T-helper 2 cell treated with Interferon-gamma antibody and Interleukin-4, amounts not matched to agents 5 μg/mL and 100 μg/mL, for 36 hours (primary cell): ENCODE measurements at regions not wholly inside any gene's neighbourhood (a gene's known extent, or its start where the extent isn't known, plus 50 kb on each side); places are given as distances from the start of the nearest gene placed in this dataset.

ENCODE experiments used
- DNase-seq: peaks from one replicate; pipeline ENCODE4 v3.0.0; 2021; ENCODE audit warnings: low spot score
- H3K27ac Mint-ChIP-seq: one replicate; pipeline ENCODE4 v1.8.0; 2021; ENCODE audit warnings: mild to moderate bottlenecking, mixed read lengths
- H3K27me3 Mint-ChIP-seq: one replicate; pipeline ENCODE4 v1.8.0; 2021; ENCODE audit warnings: low read depth, mixed read lengths
- H3K36me3 Mint-ChIP-seq: one replicate; pipeline ENCODE4 v1.8.0; 2021; ENCODE audit warnings: low read depth, mixed read lengths
- H3K4me1 Mint-ChIP-seq: one replicate; pipeline ENCODE4 v1.8.0; 2021; ENCODE audit warnings: low read depth, mixed read lengths
- H3K4me3 Mint-ChIP-seq: one replicate; pipeline ENCODE4 v1.8.0; 2022; ENCODE audit warnings: mild to moderate bottlenecking, moderate library complexity, mixed read lengths
- H3K9me3 Mint-ChIP-seq: one replicate; pipeline ENCODE4 v1.8.0; 2021; ENCODE audit warnings: mixed read lengths

DNA sequence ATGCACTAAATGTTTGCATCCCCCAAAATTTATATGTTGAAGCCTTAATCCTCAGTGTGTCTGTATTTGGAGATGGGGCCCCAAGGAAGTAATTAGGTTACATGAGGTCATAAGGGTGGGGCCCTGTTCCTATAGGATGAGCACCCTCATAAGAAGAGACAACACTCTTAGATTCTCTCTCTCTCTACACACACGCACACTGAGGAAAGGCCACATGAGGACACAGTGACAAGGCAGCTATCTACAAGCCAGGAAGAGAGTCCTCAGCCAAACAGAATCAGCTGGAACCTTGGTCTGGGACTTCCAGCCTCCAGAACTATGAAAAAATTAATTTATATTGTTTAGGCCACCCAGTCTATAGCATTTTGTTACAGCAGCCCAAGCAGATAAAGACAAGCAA, 69.3 kb upstream of the NOCT start:
- no peak overlapping the region for H3K4me3 Mint-ChIP-seq
- DNase-seq = no peak
- H3K27me3 Mint-ChIP-seq = peaks cover 2% of the 10 kb centered on the region
- no peaks in the 10 kb centered on the region for H3K36me3 Mint-ChIP-seq
- H3K4me1 Mint-ChIP-seq = no peaks in the 10 kb centered on the region
- H3K9me3 Mint-ChIP-seq = no peaks in the 10 kb centered on the region
- H3K27ac Mint-ChIP-seq = no peak overlapping the region

DNA sequence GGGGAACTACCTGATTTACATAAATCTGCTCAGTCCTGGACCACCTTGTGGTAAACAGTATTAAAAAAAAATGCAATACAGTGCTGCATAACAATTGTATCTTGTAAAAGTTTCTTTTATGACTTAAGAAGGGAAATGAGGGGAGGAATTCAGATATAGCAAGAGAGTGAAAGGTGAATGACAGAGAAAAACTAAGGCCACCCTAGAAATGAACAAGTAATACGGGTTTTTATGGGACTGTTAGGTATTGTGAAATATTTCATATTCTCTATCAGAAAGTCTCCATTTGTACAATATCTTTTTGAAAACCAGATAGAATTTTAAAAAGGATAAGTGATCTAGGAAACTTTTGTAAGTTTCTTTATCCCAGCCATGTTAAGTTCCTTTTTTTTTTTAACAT, 69.7 kb upstream of the NOCT start:
- Mint-ChIP-seq H3K4me1 (no peaks in the 10 kb centered on the region), H3K36me3 (no peaks in the 10 kb centered on the region), H3K4me3 (no peak overlapping the region), H3K9me3 (no peaks in the 10 kb centered on the region), H3K27me3 (peaks cover 2% of the 10 kb centered on the region), H3K27ac (no peak overlapping the region)
- no peak for DNase-seq

DNA sequence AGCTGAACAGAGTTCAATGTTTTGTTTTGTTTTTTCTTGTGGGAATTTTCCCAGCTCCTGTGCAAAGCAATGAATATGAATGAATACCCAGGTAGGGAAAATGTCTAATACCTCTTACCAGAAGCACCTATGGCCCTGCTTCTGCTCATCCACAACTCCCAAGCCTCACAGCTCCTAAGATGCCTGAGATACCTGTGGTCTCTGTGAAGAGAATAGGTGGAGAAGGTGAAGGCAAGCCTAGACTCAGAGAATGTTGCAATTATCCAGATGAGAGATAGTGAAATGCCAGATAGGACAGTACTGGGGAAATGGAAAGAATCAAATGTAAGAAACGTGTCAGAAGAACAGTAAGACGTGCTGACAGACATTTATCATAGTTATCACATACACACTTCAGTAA, 70.2 kb upstream of the NOCT start:
- no peak for DNase-seq
- Mint-ChIP-seq H3K4me3 (no peak overlapping the region), H3K9me3 (no peaks in the 10 kb centered on the region), H3K27ac (no peak overlapping the region), H3K27me3 (peaks cover 2% of the 10 kb centered on the region), H3K4me1 (no peaks in the 10 kb centered on the region), H3K36me3 (no peaks in the 10 kb centered on the region)

DNA sequence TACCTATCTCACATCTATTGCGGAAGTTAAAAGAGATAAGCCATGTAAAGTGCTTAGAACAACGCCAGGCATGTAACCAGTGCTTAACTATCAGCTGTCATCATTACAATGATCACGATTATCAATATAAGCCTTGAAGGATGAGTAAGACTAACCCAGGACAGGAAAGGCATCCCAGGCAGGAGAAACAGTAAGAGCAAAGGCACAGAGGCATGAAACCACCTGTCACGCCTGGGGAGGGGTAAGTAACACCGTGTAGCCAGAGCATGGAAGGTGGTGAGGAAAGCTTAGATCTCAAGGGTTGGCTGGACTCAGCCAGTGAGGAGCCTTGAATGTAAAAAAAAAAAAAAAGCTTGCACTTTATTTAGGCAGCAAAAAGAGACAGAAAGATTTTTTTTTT, 71.7 kb upstream of the NOCT start:
- Mint-ChIP-seq H3K27ac (no peak overlapping the region), H3K27me3 (peaks cover 2% of the 10 kb centered on the region), H3K4me3 (no peak overlapping the region)

DNA sequence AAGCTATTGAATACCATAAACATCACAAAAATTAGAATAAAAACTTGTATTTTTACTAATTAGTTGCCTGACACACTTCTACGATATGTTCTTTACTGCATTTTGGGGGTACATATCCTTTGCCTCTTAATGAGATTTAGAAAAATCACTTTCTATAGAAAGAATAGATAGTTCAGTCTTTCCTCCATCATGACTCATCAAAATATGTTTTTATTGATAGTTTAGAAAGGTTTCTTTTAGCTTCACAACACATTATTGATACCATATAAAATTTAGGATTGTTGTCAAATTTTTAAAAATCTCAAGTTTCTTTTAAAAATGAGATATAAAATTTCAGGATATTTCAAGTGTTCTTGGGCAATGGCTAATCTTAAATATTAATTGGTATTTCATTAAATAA, 74.5 kb upstream of the NOCT start:
- Mint-ChIP-seq H3K4me3 (no peak overlapping the region), H3K4me1 (no peaks in the 10 kb centered on the region), H3K9me3 (no peaks in the 10 kb centered on the region), H3K27me3 (peaks cover 3% of the 10 kb centered on the region), H3K36me3 (no peaks in the 10 kb centered on the region), H3K27ac (no peak overlapping the region)
- DNase-seq = no peak

More for the DNA sequence above, 71.7 kb upstream of the NOCT start:
- no peaks in the 10 kb centered on the region for H3K9me3 Mint-ChIP-seq
- no peaks in the 10 kb centered on the region for H3K4me1 Mint-ChIP-seq
- DNase-seq = no peak
- H3K36me3 Mint-ChIP-seq = no peaks in the 10 kb centered on the region

DNA sequence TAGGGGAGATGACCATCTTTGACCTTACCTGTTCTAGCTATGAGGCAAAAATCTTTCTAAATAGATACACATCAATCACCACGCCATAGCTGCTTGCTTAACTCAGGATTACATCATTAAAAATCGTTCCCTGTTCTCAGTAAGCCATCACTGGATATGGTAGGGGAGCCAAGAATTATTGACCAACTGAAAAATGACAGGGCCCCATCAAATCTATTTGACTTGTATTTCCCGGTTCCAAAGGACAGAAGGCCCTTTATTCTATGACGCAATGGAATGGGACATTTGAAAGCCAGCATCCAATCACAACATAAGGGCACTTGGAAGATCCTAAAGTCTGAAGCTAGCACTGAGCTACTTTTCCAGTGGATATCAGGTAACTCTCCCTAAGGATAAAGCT, 75.6 kb upstream of the NOCT start:
- Mint-ChIP-seq H3K9me3 (no peaks in the 10 kb centered on the region), H3K36me3 (no peaks in the 10 kb centered on the region), H3K27me3 (peaks cover 3% of the 10 kb centered on the region), H3K27ac (no peak overlapping the region), H3K4me1 (no peaks in the 10 kb centered on the region), H3K4me3 (no peak overlapping the region)
- DNase-seq = no peak

DNA sequence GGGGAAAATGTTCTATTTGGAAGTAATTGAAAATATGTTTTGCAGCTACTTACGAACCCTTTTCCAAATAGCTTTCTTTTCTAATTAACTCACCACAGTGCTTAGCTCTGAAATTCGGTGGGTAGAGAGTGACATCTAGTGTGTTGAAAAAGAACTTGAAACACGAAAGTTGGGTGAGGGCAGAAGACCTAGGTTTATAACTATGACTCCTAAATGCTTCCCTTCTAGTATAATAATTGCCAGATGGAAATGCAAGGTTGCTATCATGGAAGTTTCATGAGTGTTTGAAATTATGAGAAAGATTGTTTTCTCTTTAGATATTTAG, 77.3 kb upstream of the NOCT start:
- no peaks in the 10 kb centered on the region for H3K4me1 Mint-ChIP-seq

DNA sequence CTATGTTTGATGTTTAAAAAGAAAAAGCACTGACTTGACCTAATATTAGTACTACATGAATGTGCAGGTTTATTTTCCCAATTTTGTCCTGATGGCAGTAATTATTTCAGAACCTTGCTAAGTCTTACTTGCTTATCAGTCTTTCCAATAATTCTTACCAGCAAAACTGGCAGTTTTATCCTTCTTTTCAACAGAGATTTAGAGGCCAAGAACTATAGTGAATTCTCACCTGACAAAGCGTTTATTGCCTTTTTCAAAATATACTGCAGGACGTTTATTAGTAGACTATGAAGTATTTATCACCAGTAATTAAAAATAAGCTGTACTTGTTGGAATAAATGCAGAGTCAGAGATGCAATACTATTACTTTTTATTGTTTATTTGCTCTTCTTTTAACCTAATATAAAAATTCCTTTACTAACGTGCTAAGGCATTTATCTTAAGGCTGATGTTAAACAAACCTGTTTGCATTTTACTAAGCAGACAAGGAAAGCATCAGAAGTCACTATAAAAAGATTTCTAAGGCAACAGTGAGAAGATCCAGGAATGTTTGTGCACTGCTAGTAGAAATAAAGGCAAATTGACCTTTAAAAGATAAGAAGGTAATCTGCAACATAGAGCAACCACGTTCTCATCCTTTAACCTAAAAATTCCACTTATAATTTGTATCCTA, 80.3 kb upstream of the NOCT start:
- Mint-ChIP-seq H3K4me3 (no peak overlapping the region), H3K9me3 (no peaks in the 10 kb centered on the region), H3K4me1 (no peaks in the 10 kb centered on the region), H3K27me3 (peaks cover 4% of the 10 kb centered on the region), H3K27ac (no peak overlapping the region), H3K36me3 (no peaks in the 10 kb centered on the region)
- no peak for DNase-seq

More for the DNA sequence above, 77.3 kb upstream of the NOCT start:
- H3K36me3 Mint-ChIP-seq = no peaks in the 10 kb centered on the region
- H3K27ac Mint-ChIP-seq = no peak overlapping the region
- no peak overlapping the region for H3K4me3 Mint-ChIP-seq
- H3K27me3 Mint-ChIP-seq = peaks cover 4% of the 10 kb centered on the region
- no peak for DNase-seq
- H3K9me3 Mint-ChIP-seq = no peaks in the 10 kb centered on the region

DNA sequence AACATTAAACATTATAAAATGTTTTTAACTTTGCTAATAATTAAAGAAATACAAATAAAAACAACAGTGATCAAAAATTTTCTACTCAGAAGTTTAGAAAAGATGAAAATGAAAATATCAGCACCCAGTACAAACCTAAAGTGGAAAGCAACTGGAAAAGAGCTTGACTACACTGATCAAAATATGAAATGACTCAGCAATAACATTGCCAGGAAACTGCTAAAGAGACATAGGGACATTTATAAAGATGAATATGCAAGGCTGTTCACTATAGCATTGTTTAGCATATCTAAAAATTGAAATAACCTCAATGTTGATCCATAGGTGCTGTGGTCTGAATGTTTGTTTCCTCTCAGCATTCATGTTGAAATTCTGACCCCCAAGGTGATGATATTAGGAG, 88.5 kb upstream of the NOCT start:
- Mint-ChIP-seq H3K27ac (no peak overlapping the region), H3K4me3 (no peak overlapping the region), H3K9me3 (no peaks in the 10 kb centered on the region), H3K4me1 (no peaks in the 10 kb centered on the region), H3K27me3 (peaks cover 2% of the 10 kb centered on the region), H3K36me3 (no peaks in the 10 kb centered on the region)
- DNase-seq = no peak

DNA sequence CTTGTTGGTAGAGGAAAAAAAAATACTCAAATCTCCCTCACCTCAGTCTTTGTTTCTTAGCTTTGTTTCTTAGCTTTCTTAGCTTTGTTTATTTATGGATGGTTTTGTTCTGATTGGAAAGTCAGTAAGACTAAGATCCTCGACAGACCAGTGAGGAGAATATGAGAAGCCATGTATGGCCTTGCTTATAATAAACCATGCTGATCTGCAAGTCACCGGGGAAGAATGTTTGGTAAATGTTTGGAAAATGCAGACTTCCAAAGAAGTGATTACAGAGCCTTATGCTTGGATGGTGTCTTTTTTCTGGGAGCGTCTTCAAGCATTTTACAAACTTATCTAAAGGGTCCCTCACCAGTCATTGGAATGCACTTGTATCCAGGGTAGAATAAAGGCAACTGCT, 90.1 kb upstream of the NOCT start:
- Mint-ChIP-seq H3K9me3 (no peaks in the 10 kb centered on the region), H3K27me3 (peaks cover 5% of the 10 kb centered on the region), H3K4me3 (no peak overlapping the region), H3K36me3 (no peaks in the 10 kb centered on the region), H3K4me1 (no peaks in the 10 kb centered on the region), H3K27ac (no peak overlapping the region)
- no peak for DNase-seq

DNA sequence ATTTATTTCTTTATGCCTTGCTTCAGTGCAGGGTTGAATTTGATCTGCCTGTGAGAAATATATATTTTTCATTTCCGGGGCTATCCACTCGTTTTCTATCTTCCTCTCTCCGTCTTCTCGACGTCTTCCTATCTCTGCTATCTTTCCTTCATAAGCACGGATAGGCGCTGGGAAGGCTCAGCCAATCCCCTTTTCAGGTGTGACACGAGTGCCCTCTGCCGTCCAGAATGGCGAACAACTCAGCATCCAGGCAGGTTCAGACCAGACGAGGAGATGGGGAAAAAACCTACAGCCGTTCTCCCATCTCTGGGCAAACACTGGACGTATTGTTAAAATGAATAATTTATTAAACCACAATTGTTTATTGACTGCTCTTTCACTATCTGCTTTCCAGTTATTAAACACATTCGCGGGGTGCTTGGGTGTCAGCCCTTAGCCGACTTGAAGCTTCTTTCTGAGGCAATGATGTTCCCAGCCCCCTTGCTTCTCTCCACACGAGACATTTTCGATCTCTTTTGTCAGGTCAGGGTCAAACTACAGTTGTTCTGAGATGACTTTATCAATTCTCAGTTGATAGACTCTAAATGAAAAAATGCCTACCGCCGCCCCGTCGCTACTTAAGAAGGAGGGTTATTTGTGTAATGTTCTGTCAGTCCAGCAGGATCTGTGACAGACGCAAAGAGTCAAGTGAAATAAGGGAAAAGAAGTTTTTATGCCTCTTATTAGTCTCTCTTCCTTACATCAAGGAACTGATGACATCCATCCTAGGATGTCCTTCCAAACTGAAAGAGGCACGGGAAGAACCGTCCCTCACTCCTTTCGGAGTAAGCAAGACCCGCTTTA, 96.3 kb upstream of the NOCT start:
- no peaks in the 10 kb centered on the region for H3K9me3 Mint-ChIP-seq
- H3K27ac Mint-ChIP-seq = no peak overlapping the region
- no peak overlapping the region for H3K4me3 Mint-ChIP-seq
- H3K36me3 Mint-ChIP-seq = no peaks in the 10 kb centered on the region
- H3K27me3 Mint-ChIP-seq = peaks cover 7% of the 10 kb centered on the region
- H3K4me1 Mint-ChIP-seq = peaks cover 2% of the 10 kb centered on the region
- peak; percentile 6 for DNase-seq

DNA sequence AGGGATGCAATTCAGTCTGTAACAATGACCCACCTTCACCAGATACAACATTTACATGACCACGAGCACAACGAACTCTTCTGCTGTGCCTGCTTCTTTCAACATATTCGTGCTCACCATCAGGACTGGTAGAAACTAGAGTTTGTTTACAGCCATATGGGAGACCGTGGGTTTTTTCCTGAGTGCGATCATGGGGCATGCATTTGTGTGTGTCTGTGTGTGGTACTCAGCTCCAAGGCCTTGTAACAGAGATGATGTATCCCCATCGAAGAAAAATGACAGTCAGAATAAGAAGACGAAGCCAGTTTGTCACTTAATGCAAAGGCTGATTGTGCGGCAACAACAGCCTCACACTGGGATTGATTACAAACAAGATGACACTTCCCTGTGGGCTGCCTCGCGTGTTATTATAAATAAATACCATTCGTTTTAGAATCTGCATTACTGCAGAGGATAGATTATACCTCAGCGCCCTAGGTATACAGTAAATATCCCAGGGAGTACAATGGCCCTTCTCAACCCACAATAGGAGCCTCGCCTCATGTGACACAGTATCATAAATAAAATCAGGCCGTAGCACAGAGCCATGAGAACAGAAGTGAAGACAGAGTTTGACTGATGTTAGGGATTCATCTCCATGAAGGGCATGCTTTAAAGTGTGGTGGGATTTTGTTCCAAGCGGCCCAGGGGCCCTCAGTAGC, 97.3 kb upstream of the NOCT start:
- no peak for DNase-seq
- Mint-ChIP-seq H3K9me3 (no peaks in the 10 kb centered on the region), H3K4me1 (peaks cover 2% of the 10 kb centered on the region), H3K27me3 (peaks cover 7% of the 10 kb centered on the region), H3K27ac (no peak overlapping the region), H3K4me3 (no peak overlapping the region), H3K36me3 (no peaks in the 10 kb centered on the region)

DNA sequence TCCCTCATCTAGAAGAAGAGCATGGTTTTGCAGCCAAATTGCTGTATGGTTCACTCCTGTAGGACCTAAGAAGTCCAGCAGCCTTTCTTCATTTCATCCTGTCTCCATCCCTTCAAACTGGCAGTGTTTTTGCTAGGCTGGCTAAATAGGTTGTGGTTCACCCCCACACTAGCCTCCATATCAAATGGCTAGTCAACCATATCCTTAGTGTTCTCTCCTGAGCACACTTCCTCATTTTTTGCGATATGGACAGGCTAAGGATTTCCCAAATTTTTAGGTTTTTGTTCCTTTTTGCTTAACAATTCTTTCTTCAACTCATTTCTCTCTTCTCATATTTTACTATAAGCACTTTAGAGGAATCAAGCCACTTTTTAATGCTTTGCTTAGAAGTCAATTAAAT, 98.8 kb upstream of the NOCT start:
- Mint-ChIP-seq H3K4me3 (no peak overlapping the region), H3K9me3 (no peaks in the 10 kb centered on the region), H3K36me3 (no peaks in the 10 kb centered on the region), H3K27ac (no peak overlapping the region), H3K4me1 (peaks cover 2% of the 10 kb centered on the region), H3K27me3 (peaks cover 5% of the 10 kb centered on the region)
- DNase-seq = no peak

DNA sequence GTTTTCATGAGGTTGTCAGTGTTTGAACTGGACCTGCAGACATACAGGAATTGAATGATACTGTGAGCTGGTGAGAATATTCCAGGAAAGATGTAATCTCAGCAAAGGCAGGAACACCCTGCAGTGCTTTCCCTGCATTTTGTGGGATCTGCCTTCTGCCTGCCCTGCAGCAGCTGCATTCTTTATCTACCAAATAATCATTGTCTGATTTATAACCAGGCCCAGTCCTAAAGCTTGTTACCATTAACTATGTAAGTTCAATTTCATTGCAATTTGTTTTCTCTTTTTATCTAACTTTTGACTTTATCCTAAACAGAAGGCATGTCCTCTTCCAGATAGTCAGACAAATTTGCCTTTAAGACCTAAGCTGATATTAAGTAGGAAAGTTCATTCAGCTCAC, 99.8 kb upstream of the NOCT start:
- Mint-ChIP-seq H3K36me3 (no peaks in the 10 kb centered on the region), H3K4me1 (peaks cover 2% of the 10 kb centered on the region), H3K27ac (no peak overlapping the region), H3K27me3 (peaks cover 6% of the 10 kb centered on the region), H3K4me3 (no peak overlapping the region), H3K9me3 (no peaks in the 10 kb centered on the region)
- DNase-seq = no peak
